ENCODE measurements at regions not wholly inside any gene's neighbourhood (a gene's known extent, or its start where the extent isn't known, plus 50 kb on each side); places are given as distances from the start of the nearest gene placed in this dataset.

DNA sequence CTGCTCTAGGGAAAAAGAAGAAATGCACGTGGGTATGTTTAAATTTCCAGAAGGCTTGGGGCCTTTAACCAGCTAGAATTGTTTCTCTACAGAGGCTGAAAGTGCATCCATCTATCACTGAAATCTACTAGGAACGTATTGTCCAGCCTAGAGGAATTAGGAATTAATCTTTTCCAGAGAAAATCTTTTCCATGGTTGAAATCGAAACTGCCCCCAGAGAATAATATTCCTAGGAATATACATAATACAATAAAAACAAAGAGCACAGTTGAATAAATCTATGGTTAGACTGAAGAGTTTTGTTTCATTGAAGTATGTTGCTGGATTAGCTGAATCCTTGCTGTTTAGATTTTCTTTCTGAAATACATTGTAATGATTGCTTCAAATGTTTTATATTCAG lies 378.5 kb downstream of the PLK2 start:
- ChIA-PET CTCF (ENCODE audit: partially characterized antibody) (interaction anchor here (1.0 to 1.1 kb wide), 2 partner anchors 35 to 783 kb away, joined by 3 read pairs; no protein-coding TSS in a partner anchor), POLR2A (ENCODE audit: partially characterized antibody) (no interaction called here)
- Histone ChIP-seq H2BK5ac (ENCODE audit: low read depth, low read length) (no peak overlapping the region), H3K4me3 (ENCODE audit: extremely low read depth in 1 of 4, insufficient read depth in 2 of 4, low read depth in 3 of 4, low read length in 4 of 4) (no peak overlapping the region), H2BK15ac (ENCODE audit: low read length) (no peak overlapping the region), H2AK5ac (ENCODE audit: low read depth, low read length) (no peak overlapping the region), H3K23ac (ENCODE audit: insufficient read length) (no peak overlapping the region), H3K14ac (ENCODE audit: insufficient read length) (no peak overlapping the region), H3K27ac (ENCODE audit: low read depth, low read length) (no peak overlapping the region), H2AFZ (ENCODE audit: low read length) (no peak overlapping the region), H3K4me1 (replicated peaks in 1 of 4; ENCODE audit: control insufficient read depth in 3 of 4, insufficient read depth in 4 of 4, low read length in 3 of 4) (no peaks in the 10 kb centered on the region), H4K5ac (ENCODE audit: insufficient read length, low read depth, low read length) (no peak overlapping the region), H2BK20ac (ENCODE audit: low read length) (no peak overlapping the region), H4K91ac (replicated peaks; ENCODE audit: insufficient read length, low read length) (no peak overlapping the region), H3K56ac (replicated peaks; ENCODE audit: insufficient read length, low read depth, low read length) (no peak overlapping the region), H2BK120ac (replicated peaks; ENCODE audit: low read depth, low read length) (no peak overlapping the region), H2BK12ac (ENCODE audit: low read depth, low read length) (no peak overlapping the region), H3K4me2 (ENCODE audit: insufficient read depth in 1 of 2, low read depth in 2 of 2, low read length in 2 of 2) (no peak overlapping the region), H3K9ac (replicated peaks in 1 of 4; ENCODE audit: extremely low read depth in 1 of 4, low read depth in 3 of 4, low read length in 3 of 4) (no peak overlapping the region), H3K9me3 (ENCODE audit: insufficient read depth in 2 of 2, low read depth in 1 of 2, low read length in 1 of 2) (no peaks in the 10 kb centered on the region), H3K4ac (replicated peaks; ENCODE audit: insufficient read length, low read depth, low read length) (no peak overlapping the region), H3K23me2 (ENCODE audit: low read depth, low read length) (no peaks in the 10 kb centered on the region), H3K79me2 (ENCODE audit: control insufficient read depth in 1 of 2, insufficient read depth in 2 of 2, low read length in 2 of 2) (no peaks in the 10 kb centered on the region), H4K8ac (ENCODE audit: extremely low read depth, insufficient read depth, low read length) (no peak overlapping the region), H3K36me3 (ENCODE audit: control insufficient read depth in 2 of 4, insufficient read depth in 4 of 4, low read length in 3 of 4) (no peaks in the 10 kb centered on the region), H3K18ac (ENCODE audit: extremely low read depth, low read length) (no peak overlapping the region), H4K20me1 (replicated peaks in 1 of 2; ENCODE audit: control insufficient read depth in 1 of 2, insufficient read depth in 2 of 2, low read length in 2 of 2) (no peaks in the 10 kb centered on the region), H3K79me1 (ENCODE audit: low read depth, low read length) (no peaks in the 10 kb centered on the region), H3K27me3 (replicated peaks in 1 of 4; ENCODE audit: control insufficient read depth in 3 of 4, extremely low read depth in 1 of 4, insufficient read depth in 3 of 4, low read length in 3 of 4) (no peaks in the 10 kb centered on the region)
- FAIRE-seq (no peak), DNase-seq (ENCODE audit: low read depth in 1 of 2, low spot score in 2 of 2) (no peak)
- WGBS, 2 experiments (ENCODE audit: extremely low coverage in 1 of 2, insufficient coverage in 1 of 2, insufficient read length in 1 of 2, insufficient replicate concordance in 2 of 2, low coverage in 1 of 2, low lambda C conversion rate in 2 of 2, missing lambda C conversion rate in 1 of 2), result 90% methylated on average over 3 of the region's 3 CpGs; no CpG with 5 or more reads in 1 of the 2 experiments
- TF ChIP-seq RXRA (IDR thresholded peaks at IDR 0.05; ENCODE audit: insufficient read depth, low read depth, low read length), result no peak
- TF ChIP-seq YY1 (IDR thresholded peaks at IDR 0.05; ENCODE audit: low read depth, low read length), result no peak
- no peak for TF ChIP-seq GTF2F1 (IDR thresholded peaks at IDR 0.05; ENCODE audit: borderline replicate concordance, low read depth, low read length)
- no peak for TF ChIP-seq SIN3A (conservative IDR thresholded peaks at IDR 0.05 in 1 of 2, IDR thresholded peaks at IDR 0.05 in 1 of 2; ENCODE audit: low read depth in 1 of 2, low read length in 2 of 2)
- TF ChIP-seq POLR2AphosphoS5 (IDR thresholded peaks at IDR 0.05; ENCODE audit: low read depth, low read length), result no peak
- TF ChIP-seq KDM4A (IDR thresholded peaks at IDR 0.05; ENCODE audit: low read depth, low read length, severe bottlenecking), result no peak
- TF ChIP-seq HDAC6 (IDR thresholded peaks at IDR 0.05; ENCODE audit: low read depth, low read length), result no peak
- no peak for TF ChIP-seq SP2 (IDR thresholded peaks at IDR 0.05; ENCODE audit: low read length)
- no peak for TF ChIP-seq RAD21 (IDR thresholded peaks at IDR 0.05 in 1 of 2, conservative IDR thresholded peaks at IDR 0.05 in 1 of 2; ENCODE audit: low read depth in 2 of 2, low read length in 2 of 2)
- TF ChIP-seq TEAD4 (IDR thresholded peaks at IDR 0.05; ENCODE audit: low read depth, low read length), result no peak
- no peak for TF ChIP-seq POLR2A (IDR thresholded peaks at IDR 0.05; ENCODE audit: control extremely low read depth in 1 of 2, low read depth in 2 of 2, low read length in 2 of 2)
- no peak for TF ChIP-seq TBP (IDR thresholded peaks at IDR 0.05; ENCODE audit: low read depth, low read length)
- TF ChIP-seq ASH2L (IDR thresholded peaks at IDR 0.05; ENCODE audit: low read length), result no peak
- TF ChIP-seq EZH2 (IDR thresholded peaks at IDR 0.05; ENCODE audit: low read depth, low read length, severe bottlenecking), result no peak

Measured in H1 (cell line).